NOMO-1 treated with dmso at 0.1 percent for 144 hours (cell line): ENCODE measurements at regions not wholly inside any gene's neighbourhood (a gene's known extent, or its start where the extent isn't known, plus 50 kb on each side); places are given as distances from the start of the nearest gene placed in this dataset.
"Not testable (repeated sequence)": the region's sequence is repeated elsewhere in the genome, so short reads cannot be mapped to it uniquely, and the experiment has no call there.

Source experiments
- DNase-seq: peaks from one replicate; lab custom pipeline; 2025; ENCODE audit not compliant: unreplicated experiment; lab: John Stamatoyannopoulos, UW

DNA sequence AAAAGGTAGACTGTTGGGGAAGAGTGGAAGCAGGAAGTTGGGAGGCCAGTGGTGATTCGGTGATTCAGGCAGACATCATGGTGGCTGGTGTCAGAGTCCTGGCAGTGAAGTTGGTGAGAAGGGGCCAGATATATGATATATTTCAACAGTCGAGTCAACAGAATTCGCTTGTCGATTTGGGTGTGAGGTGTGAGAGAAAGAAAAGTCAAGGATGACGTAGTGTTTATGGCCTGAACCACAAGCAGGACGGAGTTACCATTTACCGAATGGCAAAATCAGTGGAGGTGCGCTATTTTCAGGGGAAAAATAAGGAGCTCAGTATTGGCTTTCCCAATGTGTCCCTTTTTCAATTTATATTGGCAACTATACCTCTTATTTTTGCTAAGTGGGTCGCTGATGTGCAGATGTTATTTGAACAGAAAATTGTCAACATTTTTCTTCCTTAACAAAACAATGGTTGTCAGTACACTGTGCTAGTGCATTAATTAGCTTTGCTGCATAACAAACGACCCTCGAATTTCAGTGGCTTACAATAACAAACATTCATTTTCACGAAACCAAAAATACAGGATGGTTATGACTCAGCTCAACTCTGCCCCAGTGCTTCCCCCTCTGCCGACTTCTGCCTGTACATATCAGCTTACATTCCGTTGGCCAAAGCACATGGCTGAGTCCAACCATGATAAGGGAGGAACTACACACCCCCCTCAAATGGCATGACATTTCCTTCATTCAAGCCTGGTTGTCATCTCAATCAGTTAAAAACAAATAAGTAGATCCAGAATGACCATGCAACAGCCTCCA lies 255.0 kb upstream of the ZFP64 start:
- no peak for DNase-seq

DNA sequence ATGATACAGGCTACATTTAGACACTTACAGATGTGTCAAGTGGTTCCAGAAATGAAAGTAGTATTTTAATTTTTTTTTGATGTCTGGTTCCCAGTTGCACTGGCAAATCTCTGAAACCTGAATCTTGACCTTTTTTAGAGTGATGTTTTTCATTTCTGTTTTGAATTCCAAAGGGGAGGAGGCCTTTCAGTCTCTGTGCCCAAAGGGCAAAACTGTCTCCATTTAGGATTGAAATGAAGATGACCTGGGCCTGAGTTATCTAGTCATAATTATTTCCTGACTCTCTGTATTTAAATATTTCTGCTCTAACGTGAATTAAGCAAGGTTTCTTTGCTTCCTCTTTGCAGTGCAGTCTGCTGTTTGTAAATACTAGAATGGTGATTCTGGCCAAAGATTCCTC lies 252.9 kb upstream of the ZFP64 start:
- DNase-seq, result no peak

DNA sequence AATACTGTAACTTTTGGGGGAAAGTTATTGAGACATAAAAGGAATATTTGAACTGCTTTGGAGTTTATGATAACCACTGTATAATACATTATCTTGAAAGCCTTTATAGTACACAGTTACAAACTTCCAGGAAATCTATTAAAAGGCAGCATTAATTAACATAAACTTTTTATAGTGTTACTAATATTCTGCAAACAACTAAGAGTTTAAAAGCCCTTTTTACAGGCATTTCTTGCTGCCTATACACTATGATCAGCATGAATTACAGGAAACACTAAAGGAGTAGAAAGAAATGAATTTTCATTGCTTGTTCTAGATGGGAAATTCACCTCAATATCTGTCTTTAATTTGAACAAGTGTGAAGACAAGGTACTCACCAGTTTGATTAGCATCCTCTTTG lies 252.3 kb upstream of the ZFP64 start:
- no peak for DNase-seq

DNA sequence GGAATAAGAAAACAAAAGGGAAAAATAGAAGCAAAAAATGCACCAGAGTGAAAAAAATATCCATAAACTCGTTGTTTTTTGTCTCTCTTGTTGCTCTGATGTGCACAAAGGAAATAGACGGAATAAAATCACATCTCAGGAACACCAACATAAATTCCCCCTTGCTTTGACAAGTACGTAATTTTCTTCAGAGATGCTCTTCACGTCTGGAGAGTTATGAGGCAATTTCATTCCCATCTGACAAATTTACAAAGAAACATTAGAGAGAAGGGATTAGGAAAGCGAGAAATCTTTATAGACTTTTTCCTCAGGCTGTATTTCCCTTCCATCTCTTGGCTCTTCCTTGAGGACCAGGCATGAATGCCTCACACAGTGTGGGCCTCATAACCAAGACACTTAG lies 250.1 kb upstream of the ZFP64 start:
- DNase-seq, result no peak

DNA sequence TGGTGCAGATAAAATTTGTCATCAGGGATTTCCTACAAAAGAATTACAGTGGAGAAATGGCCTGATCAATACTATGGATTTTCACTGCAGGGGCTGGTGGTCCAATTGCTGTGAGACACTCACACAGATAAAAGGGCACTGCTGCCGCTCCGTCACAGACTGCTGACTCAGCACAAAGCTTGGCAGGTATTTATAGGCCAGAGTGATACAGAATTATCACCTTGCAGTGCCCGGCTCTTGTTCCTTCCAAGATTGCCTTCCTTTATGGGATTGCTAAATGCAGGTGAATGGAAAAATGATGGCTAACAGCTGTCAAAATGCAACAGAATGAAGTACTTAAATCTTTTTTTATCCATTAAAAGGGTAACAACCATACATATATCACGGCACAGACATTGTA lies 247.8 kb upstream of the ZFP64 start:
- DNase-seq, result no peak

DNA sequence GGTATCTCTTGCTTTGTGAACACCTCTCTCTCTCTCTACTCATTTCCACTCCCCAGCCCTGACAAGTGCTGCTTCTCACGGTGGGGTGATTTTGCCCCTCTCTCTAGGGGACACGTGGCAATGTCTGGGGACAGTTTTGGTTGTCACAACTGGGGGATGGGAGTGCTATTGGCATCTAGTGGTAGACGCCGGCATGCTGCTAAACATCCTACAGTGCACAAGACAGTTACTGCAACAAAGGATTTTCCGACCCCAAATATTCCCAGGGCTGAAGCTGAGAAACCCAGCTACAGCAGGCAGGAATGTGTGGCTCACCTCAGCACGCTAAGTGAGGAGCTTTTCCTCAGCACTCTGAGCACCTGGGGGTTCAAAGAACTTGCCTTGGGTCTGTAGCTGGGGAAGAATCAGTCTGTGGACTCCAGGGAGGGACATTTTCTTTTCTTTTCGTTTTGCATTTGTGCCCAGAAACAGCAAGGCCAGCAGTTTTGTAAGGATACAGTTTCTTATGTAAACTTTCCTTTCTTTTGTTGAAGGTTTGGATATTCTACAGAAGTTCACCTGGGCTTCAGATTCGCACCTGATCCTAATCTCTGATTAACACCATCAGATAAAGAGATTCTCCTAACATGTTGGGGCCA lies 246.9 kb upstream of the ZFP64 start:
- no peak for DNase-seq

DNA sequence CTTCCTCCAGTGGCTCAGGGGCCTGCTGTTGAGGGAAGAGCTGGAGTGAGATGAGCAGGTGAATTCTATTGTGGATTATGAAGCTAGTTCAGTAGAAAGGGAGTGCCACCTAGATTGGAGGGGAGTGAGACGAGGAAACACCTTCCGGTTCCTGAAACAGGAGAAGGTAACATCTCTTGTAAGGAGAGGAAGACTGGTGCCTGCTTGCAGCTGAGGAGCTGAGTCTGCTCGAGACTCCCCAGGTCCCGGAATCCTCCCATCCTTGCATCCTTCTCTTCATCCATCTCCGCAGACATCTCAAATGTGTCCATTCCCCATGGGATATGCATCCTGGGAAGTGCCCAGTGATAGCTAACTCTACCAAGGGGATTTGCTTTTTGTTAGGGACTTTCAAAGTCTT lies 242.9 kb upstream of the ZFP64 start:
- DNase-seq, result no peak

DNA sequence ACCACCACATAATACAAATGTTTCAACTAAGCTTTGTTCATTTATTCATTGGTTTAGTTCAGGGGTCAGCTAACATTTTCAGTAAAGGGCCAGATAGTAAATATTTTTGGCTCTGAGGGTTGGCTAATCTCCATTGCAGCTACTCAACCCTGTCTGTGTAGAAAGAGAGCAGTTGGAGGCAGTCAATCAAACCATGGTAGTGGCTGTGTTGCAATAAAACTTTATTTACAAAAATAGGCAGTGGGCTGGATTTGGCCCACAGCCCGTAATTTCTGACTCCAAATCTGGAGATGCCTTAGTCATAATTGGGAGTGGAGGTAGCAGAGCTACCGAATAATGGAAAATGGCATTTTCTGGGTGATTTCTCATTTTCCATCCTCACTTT lies 242.5 kb upstream of the ZFP64 start:
- DNase-seq, result no peak

DNA sequence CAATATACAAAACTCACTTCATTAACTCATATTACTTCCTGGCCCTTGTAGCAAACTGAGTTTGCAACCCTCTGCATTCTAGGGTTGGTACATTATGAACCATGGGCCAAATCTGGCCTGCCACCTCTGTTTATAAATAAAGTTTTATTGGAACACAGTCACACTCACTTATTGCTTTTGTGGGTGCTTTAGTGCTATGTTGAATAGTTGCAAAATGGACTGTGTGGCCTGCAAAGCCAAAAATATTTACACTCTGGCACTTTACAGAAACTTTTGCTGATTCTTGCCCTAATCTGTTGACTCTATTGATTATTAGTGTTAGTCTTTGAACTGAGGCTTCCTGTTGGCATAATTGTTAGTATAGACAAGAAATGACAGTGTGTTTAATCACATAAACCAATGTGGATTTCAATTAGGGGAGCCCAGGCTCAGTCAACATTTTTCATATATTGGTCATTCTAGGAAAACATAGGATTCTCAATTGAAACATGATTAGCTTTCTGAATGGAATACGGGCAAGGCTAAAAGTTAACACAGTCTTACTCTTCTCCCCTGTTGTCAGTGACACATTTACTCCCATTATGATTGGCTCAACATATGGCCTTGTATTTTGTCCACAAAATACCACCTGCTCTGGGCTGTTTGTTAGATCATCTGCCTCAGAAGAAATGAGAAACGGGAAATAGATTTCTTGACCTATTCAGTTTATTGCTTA lies 241.9 kb upstream of the ZFP64 start:
- no peak for DNase-seq

DNA sequence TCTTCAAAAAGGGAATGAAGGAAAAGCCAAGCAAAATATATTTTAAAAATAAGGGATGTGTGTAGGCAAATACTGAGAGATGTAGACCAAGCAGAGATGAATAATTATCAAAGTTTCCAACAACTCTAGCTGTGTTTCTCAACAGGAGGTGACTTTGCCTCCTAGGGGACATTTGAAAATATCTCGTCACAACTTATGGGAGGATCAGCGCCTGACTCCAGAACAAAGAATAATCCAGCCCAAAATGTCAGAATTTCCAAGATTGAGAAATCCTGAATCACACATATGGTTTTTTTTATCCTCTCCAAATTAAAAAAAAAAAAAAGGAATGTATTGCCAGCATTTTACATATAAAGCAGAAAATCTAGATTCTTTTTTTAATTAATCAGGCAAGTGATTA lies 241.2 kb upstream of the ZFP64 start:
- DNase-seq, result no peak

DNA sequence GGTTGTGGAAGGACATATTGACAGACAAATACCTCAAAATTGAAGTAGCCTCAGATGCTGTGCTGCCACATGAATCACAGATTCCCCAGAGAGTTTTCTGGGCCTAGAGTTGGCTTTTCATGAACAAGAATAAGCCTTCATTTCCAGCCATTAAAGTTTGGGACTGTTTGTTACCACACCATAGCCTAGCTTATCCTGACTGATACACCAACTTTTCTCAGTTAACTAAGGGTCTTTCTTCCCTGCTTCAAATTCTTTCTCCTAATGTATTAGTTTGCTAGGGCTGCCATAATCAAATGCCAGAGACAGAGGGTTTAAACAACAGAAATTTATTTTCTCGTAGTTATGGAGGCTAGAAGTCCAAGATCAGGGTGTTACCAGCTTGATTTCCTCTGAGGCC lies 237.4 kb upstream of the ZFP64 start:
- DNase-seq, result no peak

DNA sequence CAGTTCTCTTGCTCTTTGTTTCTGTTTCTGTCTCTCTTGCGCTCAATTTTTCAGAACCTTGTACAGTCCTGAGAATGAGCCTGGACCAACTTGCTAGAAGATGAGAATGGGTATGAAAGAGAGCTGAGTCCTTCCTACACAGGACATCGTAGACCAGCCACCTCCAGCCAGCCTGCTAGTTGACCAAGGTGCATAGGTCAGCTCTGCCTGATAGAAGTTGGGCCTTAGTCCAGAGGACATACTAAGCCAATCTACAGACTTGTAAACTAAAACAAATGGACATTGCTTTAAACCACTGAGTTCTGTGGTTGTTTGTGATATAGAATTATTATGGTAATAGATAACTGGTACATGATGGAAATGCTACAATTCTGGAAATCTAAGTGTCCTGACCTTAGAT lies 236.4 kb upstream of the ZFP64 start:
- no peak for DNase-seq

DNA sequence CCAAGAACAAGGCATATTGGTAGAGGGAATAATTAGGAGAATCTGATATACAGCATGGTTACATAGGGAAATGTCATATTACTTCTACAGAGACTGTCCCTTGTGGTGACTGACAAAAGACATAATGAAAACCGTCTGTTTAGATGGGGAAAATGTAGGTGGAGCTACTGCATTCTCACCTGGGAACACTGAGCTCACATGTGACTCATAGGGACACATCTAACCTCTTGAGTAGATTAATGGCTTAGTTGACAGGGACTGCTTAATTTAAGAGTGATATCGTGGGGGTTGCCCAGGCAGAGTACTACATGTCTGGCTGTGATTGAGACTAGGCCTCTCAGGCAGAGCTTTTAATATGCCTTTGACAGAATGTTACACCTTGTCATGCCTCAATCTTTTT lies 235.3 kb upstream of the ZFP64 start:
- no peak for DNase-seq

DNA sequence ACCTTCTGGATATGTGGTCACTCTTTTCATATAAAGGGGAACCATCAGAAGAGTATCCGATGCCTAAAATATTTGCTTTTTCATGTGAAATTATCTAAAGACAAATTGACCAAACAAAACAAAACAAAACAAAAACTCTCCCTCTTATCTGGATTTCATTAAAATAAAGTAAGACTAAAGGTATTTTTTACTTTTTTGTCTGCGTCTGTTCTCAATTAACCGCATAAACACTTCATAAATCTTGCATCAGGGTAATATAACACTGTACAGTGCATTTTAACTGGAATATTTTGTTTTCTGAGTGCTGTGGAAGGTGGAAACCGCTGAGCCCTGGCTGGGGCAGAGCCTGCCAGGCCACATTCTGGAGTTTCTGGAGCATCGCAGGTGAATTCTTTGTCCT lies 234.1 kb upstream of the ZFP64 start:
- no peak for DNase-seq

DNA sequence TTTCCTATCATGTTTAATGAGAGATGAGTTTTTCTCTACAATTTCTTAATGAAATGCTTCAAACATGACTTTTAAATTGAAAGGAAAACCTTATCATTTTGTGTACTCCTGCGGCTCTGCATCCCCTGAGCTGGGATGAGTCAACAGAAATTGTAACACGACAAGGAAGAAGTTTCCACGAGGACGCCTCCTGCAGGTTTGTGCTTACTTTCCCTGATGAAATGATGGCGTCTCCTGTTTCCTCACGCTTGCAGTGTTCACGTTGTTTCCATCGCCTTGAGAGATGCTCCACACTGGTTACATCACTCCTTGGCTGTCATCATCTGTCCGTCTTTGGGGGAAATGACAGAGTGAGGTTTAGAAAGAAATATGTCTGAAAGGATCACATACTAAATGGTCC lies 233.7 kb upstream of the ZFP64 start:
- DNase-seq, result no peak

DNA sequence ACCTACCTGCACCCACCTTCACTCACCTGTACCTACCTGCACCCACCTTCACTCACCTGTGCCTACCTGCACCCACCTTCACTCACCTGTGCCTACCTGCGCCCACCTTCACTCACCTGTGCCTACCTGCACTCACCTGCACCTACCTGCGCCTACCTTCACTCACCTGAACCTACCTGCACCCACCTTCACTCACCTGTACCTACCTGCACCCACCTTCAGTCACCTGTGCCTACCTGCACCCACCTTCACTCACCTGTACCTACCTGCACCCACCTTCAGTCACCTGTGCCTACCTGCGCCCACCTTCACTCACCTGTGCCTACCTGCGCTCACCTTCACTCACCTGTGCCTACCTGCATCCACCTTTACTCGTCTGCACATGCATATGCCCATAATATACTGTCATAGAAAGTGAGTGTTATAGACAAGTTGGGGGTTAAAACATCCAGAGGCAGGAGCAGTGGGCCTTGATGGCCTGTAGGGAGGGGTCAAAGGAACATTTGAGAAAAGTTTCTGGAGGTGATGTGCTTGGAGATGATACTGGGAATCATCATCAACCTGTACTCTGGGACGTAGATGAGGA lies 232.9 kb upstream of the ZFP64 start:
- not testable (repeated sequence) for DNase-seq

DNA sequence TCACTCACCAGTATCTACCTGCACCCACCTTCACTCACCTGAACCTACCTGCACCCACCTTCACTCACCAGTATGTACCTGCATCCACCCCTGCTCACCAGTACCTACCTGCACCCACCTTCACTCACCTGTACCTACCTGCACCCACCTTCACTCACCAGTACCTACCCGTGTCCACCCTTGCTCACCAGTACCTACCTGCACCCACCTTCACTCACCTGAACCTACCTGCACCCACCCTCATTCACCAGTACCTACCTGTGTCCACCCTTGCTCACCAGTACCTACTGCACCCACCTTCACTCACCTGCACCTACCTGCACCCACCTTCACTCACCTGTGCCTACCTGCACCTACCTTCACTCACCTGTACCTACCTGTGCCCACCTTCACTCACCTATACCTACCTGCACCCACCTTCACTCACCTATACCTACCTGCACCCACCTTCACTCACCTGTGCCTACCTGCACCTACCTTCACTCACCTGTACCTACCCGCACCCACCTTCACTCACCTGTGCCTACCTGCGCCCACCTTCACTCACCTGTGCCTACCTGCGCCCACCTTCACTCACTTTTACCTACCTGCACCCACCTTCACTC lies 232.1 kb upstream of the ZFP64 start:
- DNase-seq, result not testable (repeated sequence)

DNA sequence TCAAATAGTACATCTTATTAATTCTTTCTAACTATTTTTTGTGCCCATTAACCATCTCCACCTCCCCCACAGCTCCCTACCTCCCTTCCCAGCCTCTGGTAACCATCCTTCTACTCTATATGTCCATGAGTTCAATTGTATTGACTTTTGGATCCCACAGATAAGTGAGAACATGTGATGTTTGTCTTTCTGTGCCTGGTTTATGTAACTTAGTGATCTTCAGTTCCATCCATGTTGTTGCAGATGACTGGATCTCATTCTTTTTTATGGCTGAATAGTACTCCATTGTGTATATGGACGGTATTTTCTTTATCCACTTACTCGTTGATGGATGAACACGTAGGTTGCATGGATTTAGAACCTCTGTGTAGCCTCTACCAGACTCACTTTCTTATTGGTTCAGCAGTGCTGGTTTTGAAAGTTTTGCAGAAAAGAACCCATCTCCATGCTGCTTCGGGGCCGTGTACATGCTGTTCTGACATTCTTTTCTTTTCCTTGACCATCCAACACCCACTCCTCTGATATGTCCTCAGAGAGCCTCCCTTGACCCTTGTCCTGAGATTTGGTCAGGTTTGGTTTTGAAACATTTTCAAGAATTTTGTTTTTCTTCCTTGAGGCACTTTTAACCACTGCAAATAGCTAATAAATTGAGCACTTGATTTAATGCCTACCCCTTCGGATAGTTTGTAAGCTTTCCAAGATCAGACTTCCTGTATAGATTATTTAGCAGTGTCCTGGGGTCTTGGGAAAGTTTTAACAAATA lies 231.2 kb upstream of the ZFP64 start:
- no peak for DNase-seq

DNA sequence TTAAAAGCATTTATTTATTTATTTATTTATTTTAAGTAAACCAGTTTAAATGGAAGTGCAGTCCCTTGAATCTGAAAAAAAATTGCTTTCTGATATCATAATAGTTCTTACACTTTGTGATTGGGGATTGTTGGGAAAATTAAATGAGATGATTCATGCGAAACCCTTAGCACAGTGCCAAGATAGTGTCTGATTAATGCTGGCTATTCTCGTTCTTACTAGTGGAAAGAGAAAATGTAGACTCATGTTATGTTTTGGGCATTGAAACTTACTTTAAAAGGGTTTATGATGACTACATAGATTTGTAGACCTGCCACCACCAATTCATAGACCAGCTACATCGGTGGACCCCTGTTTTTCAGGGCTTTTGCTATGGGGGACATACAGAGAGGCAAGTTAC lies 229.2 kb upstream of the ZFP64 start:
- DNase-seq, result no peak

DNA sequence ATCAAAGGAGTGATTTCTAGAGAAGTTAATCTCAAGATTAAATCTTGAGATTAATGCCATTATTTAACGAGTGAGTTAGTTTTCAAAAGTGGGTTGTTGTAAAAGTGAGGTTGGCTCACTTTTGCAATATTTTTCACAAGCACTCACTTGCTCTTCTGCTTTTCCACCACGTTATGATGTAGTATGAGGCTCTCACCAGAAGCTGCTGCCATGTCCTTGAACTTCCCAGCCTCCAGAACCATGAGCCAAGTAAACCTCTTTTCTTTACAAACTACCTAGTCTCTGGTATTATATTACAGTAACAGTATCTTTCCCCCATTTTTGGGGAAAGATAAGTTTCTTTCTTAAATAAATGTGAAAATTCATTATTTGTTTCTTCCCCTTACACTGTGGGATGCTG lies 227.6 kb upstream of the ZFP64 start:
- DNase-seq, result no peak

DNA sequence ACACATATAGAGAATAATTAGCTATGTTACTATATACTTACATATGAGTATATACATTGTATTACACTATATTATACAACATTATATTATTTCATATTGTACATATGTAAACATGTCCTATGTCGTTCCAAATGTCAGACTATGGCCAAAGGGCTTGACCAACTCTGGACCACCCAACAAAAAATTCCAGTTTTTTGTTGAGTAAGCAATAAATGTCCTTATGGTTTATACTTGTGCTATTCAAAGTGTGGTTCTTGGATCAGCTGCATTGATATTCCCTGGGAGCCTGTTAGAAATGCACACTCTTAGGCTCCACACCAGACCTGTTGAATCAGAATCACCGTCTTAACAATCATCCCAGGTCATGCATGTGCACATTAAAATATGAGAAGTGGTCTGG lies 225.4 kb upstream of the ZFP64 start:
- no peak for DNase-seq
